Tibial artery (tissue), 4 donors: ENCODE measurements at regions not wholly inside any gene's neighbourhood (a gene's known extent, or its start where the extent isn't known, plus 50 kb on each side); places are given as distances from the start of the nearest gene placed in this dataset.

Experiments used
- DNase-seq, 2 donors: peaks; one replicate each; pipeline ENCODE4 v3.0.0-alpha.2; 2019
- H3K27ac ChIP-seq, 2 donors: fragments of 200-600 bp; sonication (generic) in 1 of 2; 1 replicate in 1 of 2; 2 replicates in 1 of 2; pipeline ENCODE4 v1.5.1; 2018 to 2019; ENCODE audit warnings: mild to moderate bottlenecking in 1 of 2
- H3K27me3 ChIP-seq, 2 donors: fragments of 200-600 bp; sonication (generic) in 1 of 2; one replicate each; pipeline versions ENCODE4 v1.5.1 to v1.6.0; 2016 to 2019
- H3K36me3 ChIP-seq, 3 donors: fragments of 200-600 bp; sonication (generic) in 2 of 3; one replicate each; pipeline ENCODE4 v1.5.1; 2016 to 2019; ENCODE audit warnings: mild to moderate bottlenecking in 2 of 3
- H3K4me1 ChIP-seq, 4 donors: fragments of 200-600 bp; sonication (generic) in 2 of 4; 1 replicate in 3 of 4; 2 replicates in 1 of 4; pipeline ENCODE4 v1.5.1; 2016 to 2019
- H3K4me3 ChIP-seq, 2 donors: fragments of 200-600 bp; sonication (generic) in 1 of 2; 1 replicate in 1 of 2; 2 replicates in 1 of 2; pipeline ENCODE4 v1.5.1; 2018 to 2019; ENCODE audit warnings: mild to moderate bottlenecking in 2 of 2
- H3K9me3 ChIP-seq, 3 donors: fragments of 200-600 bp; sonication (generic) in 1 of 3; one replicate each; pipeline ENCODE4 v1.5.1; 2016 to 2019
- intact Hi-C: fragments of 100-400 bp; cut with DNase I; formaldehyde crosslinking; loops from one replicate; pipeline ENCODE4 v1.15.0; 2023; ENCODE audit warnings: low total_unique reads
- TF ChIP-seq, protein P1 (sequence below), 2 experiments: fragments of 200-600 bp in 1 of 2; fragments of 450-650 bp in 1 of 2; IDR thresholded peaks; one replicate each; pipeline ENCODE4 v1.5.1; 2017 to 2019; ENCODE audit warnings: antibody characterized with exemption in 2 of 2, mild to moderate bottlenecking in 1 of 2, moderate library complexity in 1 of 2

DNA sequence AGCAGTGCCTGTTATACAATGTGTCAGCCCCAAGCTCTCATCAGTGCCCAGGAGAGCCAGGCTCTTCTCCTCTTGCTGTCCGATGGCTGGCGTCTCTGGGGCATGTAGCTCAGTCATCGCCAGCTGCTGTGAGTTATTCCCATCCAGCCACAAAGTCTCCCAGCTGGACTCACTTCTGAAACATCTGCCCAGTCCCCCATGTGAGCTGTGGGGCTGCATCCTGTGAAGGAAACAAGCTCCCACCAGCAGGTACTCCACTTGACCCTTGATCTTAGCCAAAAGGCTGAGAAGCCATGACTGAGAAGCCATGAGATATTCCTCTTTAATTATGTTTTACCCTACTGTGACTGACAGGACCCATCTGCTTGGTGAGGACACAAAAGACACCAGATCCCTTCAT lies 212.7 kb upstream of the IGFBP3 start:
- H3K9me3 ChIP-seq = no peaks in the 10 kb centered on the region
- H3K4me1 ChIP-seq = no peaks in the 10 kb centered on the region
- no peak for DNase-seq
- H3K27ac ChIP-seq = no peak overlapping the region
- intact Hi-C loops = no loop called here
- no peak overlapping the region for H3K4me3 ChIP-seq
- H3K36me3 ChIP-seq = no peaks in the 10 kb centered on the region
- TF ChIP-seq, protein P1, sequence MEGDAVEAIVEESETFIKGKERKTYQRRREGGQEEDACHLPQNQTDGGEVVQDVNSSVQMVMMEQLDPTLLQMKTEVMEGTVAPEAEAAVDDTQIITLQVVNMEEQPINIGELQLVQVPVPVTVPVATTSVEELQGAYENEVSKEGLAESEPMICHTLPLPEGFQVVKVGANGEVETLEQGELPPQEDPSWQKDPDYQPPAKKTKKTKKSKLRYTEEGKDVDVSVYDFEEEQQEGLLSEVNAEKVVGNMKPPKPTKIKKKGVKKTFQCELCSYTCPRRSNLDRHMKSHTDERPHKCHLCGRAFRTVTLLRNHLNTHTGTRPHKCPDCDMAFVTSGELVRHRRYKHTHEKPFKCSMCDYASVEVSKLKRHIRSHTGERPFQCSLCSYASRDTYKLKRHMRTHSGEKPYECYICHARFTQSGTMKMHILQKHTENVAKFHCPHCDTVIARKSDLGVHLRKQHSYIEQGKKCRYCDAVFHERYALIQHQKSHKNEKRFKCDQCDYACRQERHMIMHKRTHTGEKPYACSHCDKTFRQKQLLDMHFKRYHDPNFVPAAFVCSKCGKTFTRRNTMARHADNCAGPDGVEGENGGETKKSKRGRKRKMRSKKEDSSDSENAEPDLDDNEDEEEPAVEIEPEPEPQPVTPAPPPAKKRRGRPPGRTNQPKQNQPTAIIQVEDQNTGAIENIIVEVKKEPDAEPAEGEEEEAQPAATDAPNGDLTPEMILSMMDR (IDR thresholded peaks at IDR 0.05) = no peak
- no peaks in the 10 kb centered on the region for H3K27me3 ChIP-seq

DNA sequence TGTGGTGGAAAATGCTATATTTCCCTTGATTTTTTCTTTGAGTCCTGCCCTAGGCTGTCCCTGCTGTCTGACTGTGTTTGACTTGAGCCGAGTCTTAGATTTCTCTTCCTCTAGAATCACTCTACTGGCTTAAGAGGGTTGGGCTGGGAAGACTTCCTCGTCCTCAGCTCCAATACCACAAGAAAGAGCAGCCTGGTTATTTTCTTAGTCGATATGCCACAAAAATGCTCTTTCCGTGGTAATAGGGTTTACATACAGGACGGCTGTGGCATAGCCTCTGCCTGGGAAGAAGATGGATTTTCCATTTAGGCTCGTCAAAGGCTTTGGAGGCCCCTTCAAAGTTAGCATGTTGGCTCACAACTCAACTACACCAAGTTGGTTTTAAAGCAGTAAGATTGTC lies 212.0 kb upstream of the IGFBP3 start:
- intact Hi-C loops = no loop called here
- Histone ChIP-seq H3K4me3 (no peak overlapping the region), H3K9me3 (no peaks in the 10 kb centered on the region), H3K36me3 (no peaks in the 10 kb centered on the region), H3K4me1 (no peaks in the 10 kb centered on the region), H3K27ac (no peak overlapping the region), H3K27me3 (no peaks in the 10 kb centered on the region)
- TF ChIP-seq, protein P1 (IDR thresholded peaks at IDR 0.05) = no peak
- DNase-seq = no peak

DNA sequence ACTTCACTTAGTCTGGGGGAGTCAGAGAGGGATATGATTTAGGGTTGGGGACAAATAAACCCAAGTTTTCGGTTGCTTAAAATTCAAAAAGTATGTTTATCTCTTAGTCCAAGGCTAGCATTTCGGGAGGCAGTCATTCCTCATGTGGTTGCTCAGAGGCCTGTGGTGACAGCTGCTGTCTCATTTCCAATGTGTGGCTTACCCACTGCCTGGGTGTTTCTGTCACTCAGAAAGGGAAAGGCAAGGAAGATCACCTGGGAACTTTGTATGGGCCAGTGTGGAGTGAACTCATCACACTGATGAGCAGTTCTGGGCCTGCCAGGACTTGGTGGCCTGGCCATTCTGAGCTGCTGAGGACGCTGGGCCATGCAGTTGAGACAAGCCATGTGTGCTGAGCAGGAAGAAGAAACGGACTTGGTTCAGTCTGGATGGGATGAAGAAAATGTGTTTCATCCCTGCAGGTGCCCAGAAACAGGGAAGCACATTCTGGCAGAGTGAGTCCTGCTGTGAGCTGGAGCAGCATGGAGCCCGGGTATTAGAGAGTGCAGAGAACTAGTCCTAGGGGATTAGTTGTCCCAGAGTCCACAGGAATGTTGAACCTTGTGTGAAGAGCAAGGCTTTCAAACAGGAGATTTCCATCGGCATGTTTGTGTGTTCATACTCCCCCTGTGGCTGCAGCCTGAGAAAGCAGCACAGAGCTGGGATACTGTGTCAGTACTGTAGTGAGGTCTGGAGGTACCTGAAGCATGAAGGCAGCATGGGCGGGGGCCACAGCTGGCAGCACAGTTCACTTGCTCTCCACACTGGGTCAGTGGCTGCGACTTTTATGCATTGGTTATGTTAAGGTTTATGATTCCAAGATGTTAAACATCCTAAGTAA lies 211.1 kb upstream of the IGFBP3 start:
- TF ChIP-seq, protein P1 (IDR thresholded peaks at IDR 0.05) = no peak
- intact Hi-C loops = no loop called here
- Histone ChIP-seq H3K27me3 (no peaks in the 10 kb centered on the region), H3K27ac (no peak overlapping the region), H3K4me3 (no peak overlapping the region), H3K9me3 (no peaks in the 10 kb centered on the region), H3K36me3 (no peaks in the 10 kb centered on the region), H3K4me1 (no peaks in the 10 kb centered on the region)
- no peak for DNase-seq

DNA sequence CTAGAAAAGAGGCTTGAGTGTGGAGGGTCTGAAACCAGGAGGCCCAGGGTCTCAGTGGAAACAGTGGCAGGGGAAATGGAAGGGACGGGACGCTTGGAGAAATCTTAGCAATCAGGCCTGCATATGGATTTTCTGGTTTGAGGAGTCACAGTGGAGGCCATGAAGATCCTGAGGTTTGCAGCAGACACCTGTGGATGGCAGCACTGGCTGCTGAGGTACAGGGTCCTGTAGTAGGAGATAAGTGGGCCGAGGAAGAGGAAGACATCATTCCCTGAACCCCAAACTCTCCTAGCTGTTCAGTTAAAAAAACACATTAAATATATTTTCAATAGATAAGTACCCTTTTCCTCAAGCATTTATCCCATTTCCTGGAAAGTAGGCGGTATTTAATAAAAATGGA lies 208.8 kb upstream of the IGFBP3 start:
- no peak overlapping the region for H3K4me3 ChIP-seq
- H3K27me3 ChIP-seq = no peaks in the 10 kb centered on the region
- no peaks in the 10 kb centered on the region for H3K9me3 ChIP-seq
- TF ChIP-seq, protein P1 (IDR thresholded peaks at IDR 0.05) = no peak
- no peak for DNase-seq
- H3K36me3 ChIP-seq = no peaks in the 10 kb centered on the region
- H3K27ac ChIP-seq = no peak overlapping the region
- H3K4me1 ChIP-seq = no peaks in the 10 kb centered on the region
- intact Hi-C loops = no loop called here

DNA sequence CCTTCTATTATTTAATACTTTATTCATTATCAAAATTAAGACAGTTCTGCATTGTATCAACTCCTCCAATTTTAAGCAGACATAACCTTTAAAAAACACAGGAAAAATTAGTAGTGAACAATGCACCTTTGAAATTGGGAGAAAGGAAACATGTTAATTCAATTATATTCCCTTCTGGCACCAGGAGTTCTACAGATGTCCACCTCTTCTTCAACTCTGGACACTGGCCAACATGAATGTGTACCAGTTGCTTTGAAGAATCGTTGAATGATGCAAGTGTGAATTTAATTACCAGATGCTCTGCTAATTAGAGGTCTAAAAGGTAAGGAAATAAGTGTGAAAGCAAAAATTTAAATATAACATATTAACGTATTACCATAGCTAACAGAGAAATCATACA lies 206.7 kb upstream of the IGFBP3 start:
- Histone ChIP-seq H3K27ac (no peak overlapping the region), H3K9me3 (no peaks in the 10 kb centered on the region), H3K4me1 (no peaks in the 10 kb centered on the region), H3K36me3 (no peaks in the 10 kb centered on the region), H3K27me3 (no peaks in the 10 kb centered on the region), H3K4me3 (no peak overlapping the region)
- no peak for DNase-seq
- intact Hi-C loops = no loop called here
- TF ChIP-seq, protein P1 (IDR thresholded peaks at IDR 0.05) = no peak
